NCI-H146 treated with DMSO at 0.1 percent for 48 hours (cell line): ENCODE measurements at regions not wholly inside any gene's neighbourhood (a gene's known extent, or its start where the extent isn't known, plus 50 kb on each side); places are given as distances from the start of the nearest gene placed in this dataset.

Source experiments
- DNase-seq: peaks from one replicate; lab custom pipeline; 2025; ENCODE audit not compliant: unreplicated experiment; lab: John Stamatoyannopoulos, UW

DNA sequence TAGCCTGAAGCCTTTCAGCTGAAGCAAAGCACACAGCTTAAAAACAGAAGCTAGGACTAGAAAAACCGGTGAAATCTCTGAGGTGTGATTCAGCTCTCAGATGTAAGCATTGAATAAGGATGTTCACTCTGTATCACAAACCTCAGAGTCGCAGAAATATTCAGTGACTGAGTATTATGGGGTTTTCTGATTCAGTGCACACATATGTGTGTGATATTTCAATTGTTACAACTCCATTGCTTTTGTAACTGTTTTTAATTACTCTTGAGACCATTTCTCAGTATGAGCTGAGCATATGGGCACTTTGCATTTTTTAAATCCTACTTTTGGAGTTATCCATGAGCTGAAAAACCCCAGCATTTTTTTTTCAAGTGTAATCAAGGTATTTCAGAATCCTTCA is 868.8 kb downstream of the NTRK3 start:
- DNase-seq: no peak

DNA sequence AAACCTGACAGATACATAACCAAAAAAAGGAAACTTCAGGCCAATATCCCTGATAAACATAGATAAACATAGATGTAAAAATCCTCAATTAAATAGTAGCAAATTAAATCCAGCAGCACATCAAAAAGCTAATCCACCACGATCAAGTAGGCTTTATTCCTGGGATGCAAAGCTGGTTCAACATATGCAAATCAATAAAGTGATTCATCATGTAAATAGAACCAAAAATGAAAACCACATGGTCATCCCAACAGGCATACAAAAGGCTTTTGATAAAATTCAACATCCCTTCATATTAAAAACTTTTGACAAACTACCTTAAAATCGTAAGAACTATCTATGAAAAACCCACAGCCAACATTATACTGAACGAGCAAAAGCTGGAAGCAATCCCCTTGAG is 882.2 kb downstream of the NTRK3 start:
- no peak for DNase-seq

DNA sequence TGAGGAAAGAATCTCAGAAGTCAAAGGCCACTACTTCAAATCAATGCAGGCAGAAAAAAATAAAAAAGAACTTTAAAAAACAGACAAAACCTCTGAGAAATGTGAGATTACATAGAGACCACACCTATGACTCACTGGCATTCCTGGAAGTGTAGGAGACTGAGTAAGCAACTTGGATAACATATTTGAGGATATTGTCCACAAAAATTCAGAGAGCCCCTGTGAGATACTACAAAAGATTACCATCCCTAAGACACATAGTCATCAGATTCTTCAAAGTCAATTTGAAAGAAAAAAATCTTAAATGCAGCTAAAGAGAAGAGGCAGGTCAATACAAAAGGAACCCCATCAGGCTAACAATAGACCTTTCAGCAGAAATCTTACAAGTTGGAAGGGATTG is 887.3 kb downstream of the NTRK3 start:
- DNase-seq: no peak

DNA sequence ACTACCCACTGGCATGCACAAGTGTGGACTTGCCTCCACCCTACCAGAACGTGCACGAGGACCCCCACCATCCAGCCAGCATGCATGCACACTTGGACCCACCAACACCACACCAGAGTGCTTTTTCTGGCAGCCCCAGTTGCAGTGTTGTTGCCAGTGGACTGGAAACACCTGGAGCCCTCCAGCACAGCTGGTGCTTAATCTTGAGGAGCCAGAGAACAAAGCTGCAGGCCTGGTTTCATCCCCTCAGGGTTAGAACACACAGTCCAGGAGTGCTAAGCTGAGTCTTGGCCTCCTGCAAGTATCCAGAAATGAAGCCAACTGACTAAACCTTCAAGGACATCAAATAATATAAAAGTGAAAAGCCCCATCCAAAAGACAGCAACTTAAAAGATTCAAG is 888.0 kb downstream of the NTRK3 start:
- DNase-seq: no peak

DNA sequence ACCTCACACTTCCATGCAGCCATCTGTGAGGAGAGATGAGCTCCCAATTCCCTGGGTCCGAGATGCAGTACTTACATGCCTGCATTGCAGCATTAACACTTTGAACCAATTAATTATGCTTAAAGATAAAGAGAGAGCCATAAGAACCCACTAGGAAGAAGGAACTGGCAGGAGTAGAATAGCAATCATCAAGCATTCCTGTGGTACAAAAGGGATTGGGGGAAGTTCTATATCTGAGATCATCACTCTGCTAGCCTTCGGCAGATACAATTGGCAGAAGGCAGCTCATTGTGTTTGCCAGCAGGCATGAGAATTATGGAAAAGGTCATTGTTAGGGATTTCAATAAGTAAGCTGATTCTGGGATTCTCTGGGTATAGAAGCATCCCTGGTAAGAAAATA is 891.4 kb downstream of the NTRK3 start:
- no peak for DNase-seq

DNA sequence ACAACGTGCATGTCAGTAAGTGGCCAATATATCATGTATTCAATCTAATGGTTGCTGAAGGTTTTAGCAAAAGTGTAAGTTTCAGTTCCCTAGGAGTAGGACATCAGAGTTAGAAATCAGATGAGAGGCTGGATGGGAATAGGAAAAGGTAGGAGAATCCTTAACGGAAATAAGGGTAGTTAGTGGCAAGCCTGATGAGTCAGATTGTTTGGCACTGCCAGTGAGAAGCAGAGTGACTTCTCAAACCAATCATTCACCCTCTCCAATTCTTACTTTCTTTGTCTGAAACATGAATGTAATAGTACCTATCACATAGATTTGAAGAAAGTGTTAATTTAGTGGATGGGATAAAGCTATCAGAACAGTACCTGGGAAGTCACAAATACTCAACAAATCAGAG is 894.0 kb downstream of the NTRK3 start:
- no peak for DNase-seq

DNA sequence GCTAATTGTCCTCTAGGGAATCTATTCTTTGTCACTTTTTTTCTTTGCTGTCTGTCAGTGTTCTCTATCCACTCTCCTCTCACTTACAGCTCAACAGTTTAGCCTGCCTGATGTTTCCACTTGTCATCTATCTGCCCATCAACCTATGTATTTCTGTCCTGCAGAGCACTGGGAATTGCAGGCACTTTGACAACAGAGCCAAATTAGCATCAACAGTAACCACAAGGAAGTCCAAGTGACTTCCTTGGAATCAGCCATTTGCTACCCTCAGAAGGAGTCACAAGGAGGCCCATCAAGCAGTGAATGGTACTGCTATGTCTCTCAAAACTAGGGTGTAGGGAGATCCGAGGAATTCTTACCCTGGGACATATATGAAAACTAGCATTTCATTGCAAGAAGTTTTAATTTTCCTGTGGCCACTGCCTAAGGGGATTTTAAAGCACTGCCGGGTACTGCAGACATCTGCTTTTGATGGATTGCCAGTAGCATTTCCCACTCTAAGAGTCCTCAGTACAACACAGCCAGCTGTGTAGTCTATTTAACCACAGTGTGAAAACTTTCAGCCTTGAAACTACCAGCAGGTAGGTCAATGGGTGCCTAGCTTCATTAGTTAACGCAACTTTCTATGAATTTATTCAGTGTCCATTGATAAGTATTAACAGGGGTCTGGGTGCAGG is 898.8 kb downstream of the NTRK3 start:
- DNase-seq: no peak

DNA sequence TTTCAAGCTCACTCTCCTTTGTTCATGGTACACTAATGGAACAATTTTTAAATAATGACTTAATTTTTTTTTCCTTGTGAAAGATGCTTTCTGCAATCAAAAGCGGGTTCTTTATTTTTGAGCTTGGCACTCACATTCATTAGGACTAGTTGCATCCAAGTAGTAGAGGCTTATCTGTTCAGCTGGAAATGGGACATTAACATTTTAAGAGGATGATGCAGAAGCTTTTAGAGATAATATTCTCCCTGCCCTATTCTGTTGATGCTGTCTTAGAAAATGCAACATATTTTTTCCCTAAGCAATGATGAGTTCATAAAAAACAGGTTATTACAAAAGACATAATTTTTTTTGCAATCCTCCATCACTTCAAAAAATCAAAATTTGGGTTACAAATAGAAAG is 900.6 kb downstream of the NTRK3 start:
- no peak for DNase-seq

DNA sequence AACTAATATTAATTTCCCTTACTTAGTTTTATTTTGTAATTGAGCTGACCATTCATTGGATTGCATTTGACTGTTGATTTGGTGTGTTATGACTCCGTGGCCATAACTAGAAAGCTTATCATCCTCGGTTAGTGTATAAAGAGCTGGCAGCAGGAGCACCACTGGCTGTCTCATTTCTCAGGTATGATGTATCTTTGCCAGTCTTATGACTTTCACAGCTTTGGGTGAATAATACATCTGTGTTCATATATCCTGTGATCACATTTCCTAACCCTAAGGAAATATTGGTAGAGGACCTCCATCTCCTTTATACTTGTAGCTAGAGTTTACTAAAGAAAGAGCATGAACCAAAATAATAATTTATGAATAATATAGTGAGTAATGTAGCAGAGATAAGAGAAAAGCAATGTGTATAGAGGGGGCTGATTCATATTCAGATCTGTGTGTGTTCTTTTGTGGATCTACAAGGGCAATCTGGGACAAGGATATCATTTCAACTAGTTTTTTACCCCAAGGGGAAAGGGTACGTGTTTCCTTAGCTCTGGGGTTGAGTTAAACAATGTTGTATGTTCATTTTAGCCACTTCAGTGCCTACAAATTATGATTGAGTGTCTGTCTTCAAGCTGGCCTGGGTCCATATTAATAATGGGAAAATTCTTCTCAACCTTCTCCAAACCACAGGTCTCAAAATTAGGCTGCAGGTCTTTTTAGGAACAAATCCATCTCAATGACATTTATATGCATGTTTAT is 901.7 kb downstream of the NTRK3 start:
- no peak for DNase-seq

DNA sequence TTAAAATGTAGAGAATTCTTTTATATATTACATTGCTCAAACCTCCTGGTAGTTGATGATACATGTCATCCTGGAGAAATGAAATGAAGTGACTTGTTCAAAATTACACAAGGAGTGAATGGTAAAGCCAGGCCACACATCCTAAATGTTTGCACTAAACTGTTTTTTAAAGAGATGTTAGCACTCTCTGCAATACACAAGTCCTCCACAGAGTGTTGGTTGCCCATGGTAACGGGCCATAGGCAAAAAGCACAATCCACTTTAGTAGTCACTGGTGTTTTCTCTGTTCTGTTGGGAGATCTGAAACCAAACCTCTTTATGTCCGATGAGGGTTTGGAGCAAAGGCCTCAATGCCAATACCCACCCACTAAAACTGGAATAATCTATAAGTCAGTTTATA is 907.4 kb downstream of the NTRK3 start:
- no peak for DNase-seq

DNA sequence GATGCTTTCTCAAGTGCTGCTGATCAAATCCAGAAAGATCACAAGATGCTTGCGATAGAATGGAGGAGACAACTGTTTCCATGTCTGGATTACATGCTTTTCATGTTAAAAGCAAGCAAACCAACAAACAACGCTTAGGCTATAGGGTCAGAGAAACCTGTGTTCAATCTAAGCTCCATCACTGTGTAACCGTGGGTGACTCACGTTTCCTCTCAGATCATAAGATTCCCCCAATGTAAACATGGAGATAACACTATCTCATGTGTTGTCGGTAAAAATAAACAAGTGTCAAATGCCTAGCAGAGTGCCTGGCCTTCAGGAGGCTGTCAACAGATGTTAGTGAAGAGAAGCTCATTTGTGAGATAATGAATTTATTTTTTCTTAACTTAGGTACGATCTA is 907.8 kb downstream of the NTRK3 start:
- DNase-seq: no peak

DNA sequence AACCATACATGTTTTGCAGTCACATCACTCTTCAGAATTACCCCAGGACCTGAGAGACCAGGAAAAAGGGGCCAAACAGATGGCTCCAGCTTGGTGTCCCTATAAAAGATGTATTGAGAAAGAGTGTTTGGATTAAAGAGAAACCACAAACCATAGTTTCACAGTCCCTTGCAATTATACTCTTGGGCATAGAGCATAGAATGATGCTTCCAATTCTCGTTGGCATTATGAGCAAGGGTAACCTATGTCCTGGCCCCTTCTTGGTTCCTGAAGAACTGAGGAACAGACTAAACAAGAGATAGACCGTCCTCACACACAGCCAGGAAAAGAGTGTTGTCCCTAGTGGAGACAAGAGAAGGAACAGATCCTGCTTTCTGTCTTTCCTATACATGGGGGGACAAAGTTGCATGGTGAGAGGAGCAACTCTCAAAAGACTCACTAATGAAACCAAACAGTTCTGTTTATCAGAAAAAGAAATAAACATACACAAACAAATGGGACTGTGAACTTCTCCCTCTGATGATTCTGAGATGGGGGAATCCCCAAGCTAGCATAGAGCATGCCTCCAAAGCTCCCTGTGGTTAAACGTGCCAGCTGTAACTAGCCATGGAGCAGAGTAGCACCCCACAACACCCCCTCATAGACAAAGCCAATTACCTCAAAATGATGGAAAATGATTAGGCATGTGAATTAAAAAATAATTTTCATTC is 908.6 kb downstream of the NTRK3 start:
- DNase-seq: no peak

DNA sequence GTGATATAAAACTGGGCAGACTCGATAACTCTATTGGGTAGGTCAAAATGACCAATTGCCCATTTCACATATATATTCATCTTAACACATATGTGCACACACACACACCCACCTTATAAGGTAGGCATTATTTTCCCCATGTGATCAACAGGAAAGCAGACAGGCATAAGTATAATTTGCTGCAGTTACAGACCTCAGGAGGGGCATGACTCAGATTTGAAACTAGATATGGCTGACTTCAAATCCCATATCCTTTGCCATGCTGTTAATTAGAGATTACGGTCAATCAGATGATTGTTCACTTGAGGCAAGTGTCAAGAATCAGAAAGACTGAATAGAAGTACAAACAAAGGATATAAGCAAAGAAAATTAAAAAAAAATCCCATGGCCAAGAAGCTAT is 910.6 kb downstream of the NTRK3 start:
- no peak for DNase-seq

DNA sequence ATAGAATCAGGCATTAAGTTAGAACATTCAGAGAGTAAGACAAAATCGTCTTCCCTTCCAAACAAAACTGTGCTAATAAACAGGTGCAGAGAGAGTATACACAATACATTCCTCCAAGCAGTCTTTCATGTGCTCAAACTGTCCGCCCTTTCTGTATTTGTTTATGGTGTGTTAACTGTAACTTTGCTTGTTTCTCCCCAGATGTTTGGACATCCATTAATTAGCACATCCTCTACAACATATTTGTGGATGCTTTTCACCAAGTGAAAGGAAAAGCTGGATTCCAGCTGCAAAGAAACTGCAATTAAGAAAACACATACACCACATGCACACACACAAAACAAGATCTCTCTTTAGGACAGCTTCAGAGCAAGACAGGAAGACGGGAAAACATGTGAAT is 912.6 kb downstream of the NTRK3 start:
- no peak for DNase-seq

DNA sequence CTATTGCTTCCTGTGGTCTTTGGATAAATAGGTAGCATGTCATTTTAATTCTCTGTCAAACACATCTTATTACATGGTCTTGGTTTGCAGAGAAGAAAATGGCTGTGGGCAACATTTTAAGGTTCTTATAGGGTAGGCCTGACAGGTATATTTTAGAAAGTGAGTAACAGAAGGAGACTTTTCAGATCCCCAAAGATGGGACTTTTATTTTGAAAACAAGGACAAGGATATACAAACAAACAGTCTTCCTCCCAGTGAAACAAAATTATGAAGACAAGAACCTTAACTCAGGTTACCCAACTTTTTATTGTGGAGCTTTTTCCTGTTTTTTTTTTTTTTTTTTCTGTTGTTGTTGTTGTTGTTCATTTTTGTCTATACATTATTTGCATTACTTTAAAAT is 916.2 kb downstream of the NTRK3 start:
- no peak for DNase-seq

DNA sequence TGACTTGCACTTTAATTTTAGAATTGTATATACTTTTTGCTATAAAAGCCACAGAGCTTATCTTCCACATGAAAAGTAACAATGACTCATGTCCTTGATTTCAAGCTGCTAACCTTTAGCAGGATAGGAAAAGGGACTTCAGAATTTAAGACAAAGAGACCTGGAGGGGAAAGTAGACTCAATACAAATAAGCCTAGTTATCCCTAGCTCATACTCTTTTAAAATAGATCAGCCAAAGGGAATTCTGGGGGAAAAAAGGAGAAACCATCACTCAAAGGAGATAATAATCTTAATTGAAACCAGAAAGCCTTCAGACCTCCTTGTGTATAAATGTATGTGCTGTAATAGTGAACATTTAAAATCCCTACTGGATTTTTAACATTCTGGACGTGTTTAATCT is 930.3 kb downstream of the NTRK3 start:
- DNase-seq: no peak

DNA sequence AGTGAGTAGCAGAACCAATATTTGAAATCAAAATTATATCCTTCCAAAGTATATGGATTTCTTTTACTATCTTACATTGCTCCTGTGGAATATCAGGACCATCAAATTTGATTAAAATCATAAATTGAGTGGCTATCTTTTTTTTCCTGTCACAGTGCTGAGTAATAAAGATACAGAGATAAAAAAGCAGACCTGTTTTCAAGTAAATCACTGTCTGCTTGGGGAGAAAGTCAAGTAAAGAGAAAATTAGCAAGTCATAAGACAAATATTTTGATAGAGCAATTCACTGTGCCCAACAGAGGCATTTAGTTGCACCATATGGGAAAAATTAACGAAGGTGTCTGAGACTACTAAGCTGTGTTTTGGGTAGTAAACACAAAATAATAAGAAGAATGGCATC is 933.7 kb downstream of the NTRK3 start:
- DNase-seq: no peak

DNA sequence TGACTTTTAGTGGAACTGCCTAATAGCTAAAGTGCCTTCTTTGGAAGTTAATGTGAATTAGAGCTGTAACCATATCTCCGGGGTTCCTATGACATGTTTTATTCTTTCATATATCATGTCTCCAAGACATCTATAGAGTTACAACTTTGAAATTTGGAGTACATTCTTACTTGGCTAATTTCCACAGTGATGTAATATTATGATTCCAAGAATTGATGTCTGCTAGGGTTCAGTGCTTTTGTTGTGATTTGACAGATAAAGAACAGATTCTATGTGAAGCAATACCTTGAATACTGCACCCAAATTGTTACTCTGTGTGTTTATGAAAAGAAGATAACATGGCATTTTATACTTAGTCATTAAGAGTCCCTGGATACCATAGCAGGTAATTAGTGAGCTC is 934.3 kb downstream of the NTRK3 start:
- no peak for DNase-seq

DNA sequence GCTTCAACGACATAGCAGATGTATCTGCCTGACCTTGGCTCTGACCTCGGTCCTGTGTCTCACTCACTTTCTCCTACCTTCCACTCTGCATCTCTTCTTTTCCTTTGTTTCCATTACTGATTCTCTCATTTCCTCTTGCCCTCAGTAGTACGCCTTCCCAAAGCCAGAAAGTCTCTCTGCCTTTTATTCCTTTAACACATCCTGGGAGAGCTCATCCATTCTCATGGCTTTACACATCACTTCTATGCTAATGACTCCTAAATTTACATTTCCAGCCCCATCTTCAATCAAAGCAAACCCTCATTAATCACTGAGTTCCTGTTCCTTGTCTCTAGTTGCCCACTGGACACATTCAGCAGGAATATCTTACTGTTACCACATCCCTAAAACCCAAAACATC is 938.6 kb downstream of the NTRK3 start:
- no peak for DNase-seq

DNA sequence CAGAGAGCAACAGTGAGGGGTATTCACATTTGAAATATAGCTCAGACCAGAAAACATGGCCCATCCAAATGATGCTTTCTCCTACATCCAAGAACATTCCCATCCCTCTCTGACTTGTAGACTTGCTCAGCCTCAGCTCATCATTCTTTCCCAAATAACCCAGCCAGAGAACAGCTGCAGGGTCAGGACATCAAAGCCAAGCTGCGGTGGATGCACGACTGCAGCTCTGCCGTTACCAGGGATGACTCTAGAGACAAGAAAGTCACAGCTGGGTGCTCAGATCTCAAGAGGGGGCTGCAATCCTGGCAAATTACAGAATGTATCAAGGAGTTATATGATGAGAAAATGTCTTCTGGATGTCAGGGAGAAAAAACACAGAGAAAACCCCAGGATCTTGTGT is 944.3 kb downstream of the NTRK3 start:
- DNase-seq: no peak

DNA sequence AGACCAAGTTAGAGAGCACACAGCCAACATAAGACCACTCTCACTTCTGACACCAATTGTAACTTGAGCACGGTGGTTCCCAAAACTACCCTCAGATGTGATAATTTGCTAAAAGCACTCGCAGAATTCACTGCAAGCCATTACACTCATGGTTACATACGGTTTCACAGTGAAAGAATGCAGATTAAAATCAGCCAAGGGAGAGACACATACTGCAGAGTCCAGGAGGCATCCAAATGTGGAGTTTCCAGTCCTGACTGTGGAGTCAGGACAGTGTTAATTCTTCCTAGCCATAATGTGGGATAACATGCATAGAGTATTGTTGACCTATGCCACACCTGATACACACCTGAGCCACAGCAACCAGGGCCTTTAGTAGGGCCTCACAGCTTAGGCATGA is 956.4 kb downstream of the NTRK3 start:
- DNase-seq: no peak

DNA sequence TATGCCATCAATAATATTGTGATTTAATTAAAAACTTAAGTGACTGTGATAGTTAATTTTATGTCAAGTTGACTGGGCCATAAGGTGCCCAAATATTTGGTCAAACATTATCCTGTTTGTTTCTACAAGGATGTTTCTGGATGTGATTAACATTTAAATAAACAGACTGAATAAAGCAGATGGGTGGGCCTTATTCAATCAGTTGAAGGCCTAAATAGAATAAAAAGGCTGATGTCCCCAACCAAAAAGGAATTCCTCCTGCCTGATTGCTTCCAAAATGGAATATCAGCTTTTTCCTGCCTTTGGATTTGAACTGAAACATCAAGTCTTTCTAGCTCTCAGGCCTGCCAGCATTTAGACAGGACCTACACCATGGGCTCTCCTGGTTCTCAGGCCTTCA is 961.7 kb downstream of the NTRK3 start:
- no peak for DNase-seq
